ENCODE measurements at regions not wholly inside any gene's neighbourhood (a gene's known extent, or its start where the extent isn't known, plus 50 kb on each side); places are given as distances from the start of the nearest gene placed in this dataset.

DNA sequence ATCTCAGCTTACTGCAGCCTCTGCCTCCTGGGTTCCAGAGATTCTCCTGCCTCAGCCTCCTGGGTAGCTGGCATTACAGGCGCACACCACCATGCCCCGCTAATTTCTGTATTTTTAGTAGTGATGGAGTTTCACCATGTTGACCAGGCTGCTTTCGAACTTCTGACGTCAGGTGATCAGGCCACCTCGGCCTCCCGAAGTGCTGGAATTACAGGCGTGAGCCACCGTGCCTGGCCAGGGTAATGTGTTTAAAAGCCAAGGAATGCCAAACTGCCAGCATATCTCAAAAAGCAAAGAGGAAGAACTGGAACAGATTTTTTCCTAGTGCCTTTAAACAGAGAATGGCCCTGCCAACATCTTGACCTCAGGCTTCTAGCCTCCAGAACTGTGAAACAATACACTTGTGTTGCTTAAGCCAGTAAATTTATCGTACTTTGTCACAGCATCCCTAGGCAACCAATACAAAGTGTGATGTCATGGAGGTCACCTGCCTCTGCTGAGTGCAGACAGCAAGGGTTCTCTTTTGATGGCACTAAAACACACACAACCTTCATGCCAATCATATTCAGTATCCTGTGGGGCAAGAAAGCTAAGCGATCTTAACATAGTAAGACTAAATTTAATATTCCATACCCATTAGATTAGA lies 858.3 kb upstream of the TMPRSS15 start:
- no peak for DNase-seq

- DNase-seq: no peak
Measured at GRCh38 chr21:19266636-19267035, 863.1 kb upstream of the TMPRSS15 start.

- DNase-seq: no peak
Measured at GRCh38 chr21:19268686-19269085, 865.1 kb upstream of the TMPRSS15 start.

DNA sequence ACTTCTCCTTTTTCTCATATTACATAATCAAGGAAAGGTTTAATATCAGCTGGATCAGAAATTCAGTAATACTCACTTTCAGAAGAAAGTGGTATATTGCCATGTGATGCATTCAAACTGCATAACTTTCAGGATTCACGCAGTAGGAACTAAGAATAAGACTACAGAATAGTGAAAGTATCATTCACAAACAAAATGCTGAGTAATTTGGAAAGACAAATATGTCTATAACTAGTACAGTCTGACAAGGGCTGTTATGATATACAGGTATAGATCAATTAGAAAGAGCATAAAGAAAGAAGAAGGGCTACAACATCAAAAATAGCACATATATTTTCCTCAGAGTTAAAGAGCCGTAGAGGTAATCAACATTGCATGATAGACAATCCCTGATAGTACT lies 871.5 kb upstream of the TMPRSS15 start:
- no peak for DNase-seq

DNA sequence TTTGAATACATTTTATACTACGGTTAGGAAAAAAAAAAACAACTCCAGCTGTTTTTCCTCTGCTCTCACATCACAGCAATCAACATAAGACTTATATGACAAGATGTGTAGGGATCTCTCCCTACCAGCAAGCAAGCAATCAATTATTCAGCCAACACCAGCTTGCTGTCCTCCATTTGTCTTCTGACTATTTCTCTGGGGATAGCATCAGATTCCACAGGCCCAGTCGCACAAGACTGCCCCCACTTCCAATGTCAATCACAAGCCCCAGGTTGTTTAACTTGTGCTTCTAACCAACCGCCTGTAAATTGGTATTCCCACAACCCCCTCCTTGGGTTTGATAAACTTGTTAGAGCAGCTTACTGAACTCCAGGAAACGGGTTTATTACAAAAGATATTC lies 873.1 kb upstream of the TMPRSS15 start:
- DNase-seq: no peak

- no peak for DNase-seq
Measured at GRCh38 chr21:19286876-19287275, 883.3 kb upstream of the TMPRSS15 start.

DNA sequence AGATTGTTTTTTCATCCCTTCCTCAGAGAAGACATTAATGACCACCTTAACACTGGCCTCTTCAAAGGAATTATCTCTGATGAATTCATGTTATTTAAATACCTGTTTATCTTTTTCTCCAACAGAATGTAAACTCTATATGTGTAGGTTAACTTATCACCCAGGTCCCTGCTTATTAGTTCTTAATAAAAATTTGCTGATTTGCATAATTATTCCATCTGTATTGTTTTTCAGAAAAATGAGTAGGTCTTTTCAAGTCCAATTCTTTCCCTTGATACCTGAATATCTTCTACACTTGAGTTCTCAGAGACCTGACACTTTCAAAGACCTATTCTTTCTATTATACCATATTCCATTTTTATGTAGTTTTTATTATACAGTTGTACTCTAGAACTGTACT lies 886.7 kb upstream of the TMPRSS15 start:
- no peak for DNase-seq

- no peak for DNase-seq
Measured at GRCh38 chr21:19320291-19320690, 916.7 kb upstream of the TMPRSS15 start.

DNA sequence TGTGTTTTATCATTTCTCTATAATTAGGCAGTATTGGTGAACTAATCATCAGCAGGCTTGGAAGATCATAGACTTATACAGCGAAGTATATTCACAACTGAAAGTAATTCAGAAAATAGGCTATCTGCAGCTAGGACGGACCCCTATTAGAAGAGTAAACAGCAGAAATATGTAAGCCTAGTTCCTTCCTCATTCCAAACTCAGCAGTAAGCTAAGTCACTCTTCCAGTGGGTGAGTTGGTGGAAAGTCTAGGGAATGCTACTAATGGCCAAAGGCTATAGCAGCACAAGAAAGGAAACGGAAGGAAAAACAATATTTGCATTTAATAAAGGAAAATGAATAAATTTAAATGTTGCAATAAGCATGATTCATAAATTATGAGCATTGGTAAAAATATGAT lies 918.1 kb upstream of the TMPRSS15 start:
- DNase-seq: no peak

DNA sequence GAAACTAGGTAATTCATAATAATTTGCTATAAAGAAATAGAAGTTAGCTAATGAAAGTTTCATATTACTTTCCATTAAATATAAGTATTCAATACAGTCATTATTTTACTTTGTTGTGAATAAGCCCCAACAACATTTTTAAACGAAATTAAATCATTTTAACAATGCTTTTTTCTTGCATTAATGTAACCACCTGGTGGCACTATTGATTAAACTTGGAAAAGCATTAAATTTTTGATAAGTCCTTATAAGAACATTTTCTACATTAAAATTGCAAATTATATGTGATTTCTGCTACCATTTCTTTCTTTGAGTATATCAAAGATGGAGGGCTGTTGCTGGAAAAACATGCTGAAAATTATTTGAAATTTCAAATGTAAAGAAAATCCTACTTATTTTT lies 918.8 kb upstream of the TMPRSS15 start:
- no peak for DNase-seq

DNA sequence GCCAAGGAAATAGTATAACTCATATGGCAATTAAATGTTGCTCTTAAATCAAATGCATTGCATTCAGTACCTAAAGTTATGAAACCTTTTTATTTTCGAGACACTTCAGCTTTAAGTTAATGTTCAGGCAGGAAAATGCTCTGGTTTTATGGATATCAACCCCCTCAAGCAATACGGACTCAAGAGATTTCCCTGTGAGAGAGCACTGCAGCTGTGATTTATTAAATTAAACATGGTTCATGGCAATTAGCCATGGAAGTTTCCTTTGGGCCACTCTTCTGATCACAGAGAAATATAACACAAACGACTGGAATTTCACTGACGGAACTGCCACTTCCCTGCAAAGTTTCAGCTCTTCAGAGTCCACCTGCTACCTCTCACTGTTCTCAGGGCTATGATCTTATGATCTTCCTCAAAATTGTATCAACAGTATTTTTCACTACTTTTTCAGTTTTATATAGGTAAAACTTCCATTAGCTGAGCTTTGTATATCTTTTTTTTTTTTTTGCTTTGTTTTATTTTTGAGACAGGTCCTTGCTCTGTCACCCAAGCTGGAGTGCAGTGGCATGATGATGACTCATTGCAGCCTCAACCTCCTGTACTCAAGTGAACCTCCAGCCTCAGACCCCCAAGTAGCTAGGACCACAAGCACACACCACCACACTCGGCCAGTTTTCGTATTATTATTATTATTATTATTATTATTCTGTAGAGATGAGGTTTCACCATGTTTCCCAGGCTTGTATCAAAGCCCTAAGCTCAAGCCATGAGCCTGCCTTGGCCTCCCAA lies 923.1 kb upstream of the TMPRSS15 start:
- DNase-seq: no peak

GRCh38 chr21:19328954-19329353 lies 925.4 kb upstream of the TMPRSS15 start:
- no peak for DNase-seq

DNA sequence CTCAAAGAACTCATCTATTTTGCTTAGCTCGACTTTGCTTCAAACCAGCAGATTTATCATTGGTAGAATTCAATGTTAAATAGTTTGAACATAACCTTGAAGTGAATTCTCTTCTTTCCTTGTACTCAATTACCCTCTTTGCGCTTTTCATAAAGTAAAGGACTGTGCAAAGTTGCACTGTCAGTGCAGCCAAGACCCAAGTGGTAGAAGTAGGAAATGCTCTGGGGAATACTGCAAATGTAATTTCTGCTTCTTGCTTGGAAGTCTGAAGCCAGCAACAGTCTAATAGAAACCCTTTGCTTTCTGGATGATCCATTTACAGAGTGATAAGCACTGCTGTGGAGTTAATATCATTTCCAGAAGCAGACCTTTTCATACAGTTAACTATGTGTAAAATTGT lies 936.7 kb upstream of the TMPRSS15 start:
- no peak for DNase-seq

GRCh38 chr21:19340954-19341353 lies 937.4 kb upstream of the TMPRSS15 start:
- DNase-seq: no peak

- no peak for DNase-seq
Measured at GRCh38 chr21:19343711-19344110, 940.1 kb upstream of the TMPRSS15 start.

GRCh38 chr21:19350286-19350685 lies 946.7 kb upstream of the TMPRSS15 start:
- DNase-seq: no peak

DNA sequence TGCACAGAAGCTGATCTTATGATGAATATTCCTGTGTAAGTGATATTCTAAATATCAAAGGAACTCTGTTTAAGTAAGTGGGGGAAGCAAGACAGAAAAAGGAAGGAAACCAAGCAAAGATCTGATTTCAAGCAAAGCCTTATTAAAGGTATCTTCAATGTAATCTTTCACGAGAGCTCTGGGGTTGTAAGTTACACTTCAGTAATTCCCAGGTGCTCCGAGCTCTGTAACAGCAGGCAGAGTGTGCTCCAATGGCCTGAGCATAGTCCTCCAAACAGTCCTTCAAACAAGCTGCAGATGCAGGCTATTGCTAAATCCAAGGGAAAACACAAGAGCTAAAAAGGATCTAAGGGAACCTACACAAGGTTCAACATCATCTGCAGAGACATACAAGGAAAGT lies 949.7 kb upstream of the TMPRSS15 start:
- DNase-seq: no peak

GRCh38 chr21:19368944-19369343 lies 965.4 kb upstream of the TMPRSS15 start:
- DNase-seq: no peak

GRCh38 chr21:19392390-19392789 lies 988.8 kb upstream of the TMPRSS15 start:
- DNase-seq: no peak

GRCh38 chr21:19400223-19400770 lies 996.7 kb upstream of the TMPRSS15 start:
- DNase-seq: no peak

DNA sequence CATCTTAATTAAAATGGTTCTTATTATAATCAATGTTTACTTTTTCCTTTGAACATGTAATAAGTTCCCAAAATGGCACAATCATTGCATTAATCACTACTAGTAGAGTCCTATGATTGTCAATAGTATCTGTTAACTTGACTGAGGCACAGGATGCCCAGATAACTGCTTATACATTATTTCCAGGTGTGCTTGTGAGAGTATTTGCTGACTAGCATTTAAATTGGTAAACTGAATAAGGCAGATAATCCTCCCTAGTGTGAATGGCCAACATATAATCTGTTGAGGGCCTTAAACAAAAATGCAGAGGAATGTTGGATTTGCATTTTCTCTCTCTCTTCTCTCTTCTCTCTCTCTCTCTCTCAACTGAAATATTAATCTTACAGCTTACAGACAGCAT lies 999.3 kb upstream of the TMPRSS15 start:
- no peak for DNase-seq

- DNase-seq: no peak
Measured at GRCh38 chr21:19405326-19405725, 1001.7 kb upstream of the TMPRSS15 start.

- DNase-seq: no peak
Measured at GRCh38 chr21:19420565-19420964, 1017.0 kb upstream of the TMPRSS15 start.

DNA sequence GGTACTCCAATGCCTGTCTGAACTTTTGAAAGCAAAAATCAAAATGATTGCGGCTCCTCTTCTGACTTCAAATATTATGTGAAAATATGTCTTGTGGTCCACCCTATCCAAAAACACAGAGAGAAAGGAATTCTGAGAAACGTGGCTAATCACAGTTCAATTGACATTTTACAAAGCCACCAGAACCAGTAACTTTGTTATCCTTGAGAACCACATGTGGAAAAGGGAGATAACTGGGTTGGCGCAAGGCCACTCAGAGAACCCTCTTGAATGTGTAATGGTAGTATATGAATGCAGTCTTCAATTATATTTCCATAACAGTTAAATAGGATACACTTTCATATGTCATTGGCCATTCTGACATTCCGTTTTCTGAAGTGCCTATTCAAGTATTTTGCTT lies 1030.0 kb upstream of the TMPRSS15 start:
- DNase-seq: no peak

Data from NCI-H1436 (cell line).